ENCODE measurements at regions not wholly inside any gene's neighbourhood (a gene's known extent, or its start where the extent isn't known, plus 50 kb on each side); places are given as distances from the start of the nearest gene placed in this dataset.
A peak's percentile ranks its signal among the peaks of the same experiment; 100 is the strongest.

DNA sequence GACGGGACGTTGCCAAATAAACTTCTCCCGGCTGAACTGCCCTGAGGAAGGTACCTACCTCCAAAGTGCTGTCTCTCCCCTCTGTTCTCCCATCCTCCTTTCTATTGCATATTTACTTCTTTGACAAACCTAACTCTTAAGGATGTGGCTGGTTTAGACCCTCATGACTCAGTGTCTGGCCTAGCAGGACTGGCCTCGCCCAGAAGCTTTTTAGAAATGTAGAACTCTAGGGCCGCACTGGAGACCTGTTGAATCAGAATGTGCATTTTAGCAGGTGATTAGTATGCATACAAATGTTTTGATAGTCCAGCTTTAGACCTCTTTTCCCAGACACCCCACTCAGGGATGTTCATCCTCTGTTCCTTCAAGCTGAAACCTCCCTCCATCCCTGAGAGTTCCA lies 335.9 kb downstream of the PIK3R1 start:
- no peak for DNase-seq (ENCODE audit: extremely low read depth, low read depth)
- TF ChIP-seq, protein P1, sequence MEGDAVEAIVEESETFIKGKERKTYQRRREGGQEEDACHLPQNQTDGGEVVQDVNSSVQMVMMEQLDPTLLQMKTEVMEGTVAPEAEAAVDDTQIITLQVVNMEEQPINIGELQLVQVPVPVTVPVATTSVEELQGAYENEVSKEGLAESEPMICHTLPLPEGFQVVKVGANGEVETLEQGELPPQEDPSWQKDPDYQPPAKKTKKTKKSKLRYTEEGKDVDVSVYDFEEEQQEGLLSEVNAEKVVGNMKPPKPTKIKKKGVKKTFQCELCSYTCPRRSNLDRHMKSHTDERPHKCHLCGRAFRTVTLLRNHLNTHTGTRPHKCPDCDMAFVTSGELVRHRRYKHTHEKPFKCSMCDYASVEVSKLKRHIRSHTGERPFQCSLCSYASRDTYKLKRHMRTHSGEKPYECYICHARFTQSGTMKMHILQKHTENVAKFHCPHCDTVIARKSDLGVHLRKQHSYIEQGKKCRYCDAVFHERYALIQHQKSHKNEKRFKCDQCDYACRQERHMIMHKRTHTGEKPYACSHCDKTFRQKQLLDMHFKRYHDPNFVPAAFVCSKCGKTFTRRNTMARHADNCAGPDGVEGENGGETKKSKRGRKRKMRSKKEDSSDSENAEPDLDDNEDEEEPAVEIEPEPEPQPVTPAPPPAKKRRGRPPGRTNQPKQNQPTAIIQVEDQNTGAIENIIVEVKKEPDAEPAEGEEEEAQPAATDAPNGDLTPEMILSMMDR (IDR thresholded peaks at IDR 0.05; ENCODE audit: low read depth, low read length, missing control alignments): no peak
- no peak overlapping the region for H3K4me3 ChIP-seq (replicated peaks; ENCODE audit: low read depth, low read length)

DNA sequence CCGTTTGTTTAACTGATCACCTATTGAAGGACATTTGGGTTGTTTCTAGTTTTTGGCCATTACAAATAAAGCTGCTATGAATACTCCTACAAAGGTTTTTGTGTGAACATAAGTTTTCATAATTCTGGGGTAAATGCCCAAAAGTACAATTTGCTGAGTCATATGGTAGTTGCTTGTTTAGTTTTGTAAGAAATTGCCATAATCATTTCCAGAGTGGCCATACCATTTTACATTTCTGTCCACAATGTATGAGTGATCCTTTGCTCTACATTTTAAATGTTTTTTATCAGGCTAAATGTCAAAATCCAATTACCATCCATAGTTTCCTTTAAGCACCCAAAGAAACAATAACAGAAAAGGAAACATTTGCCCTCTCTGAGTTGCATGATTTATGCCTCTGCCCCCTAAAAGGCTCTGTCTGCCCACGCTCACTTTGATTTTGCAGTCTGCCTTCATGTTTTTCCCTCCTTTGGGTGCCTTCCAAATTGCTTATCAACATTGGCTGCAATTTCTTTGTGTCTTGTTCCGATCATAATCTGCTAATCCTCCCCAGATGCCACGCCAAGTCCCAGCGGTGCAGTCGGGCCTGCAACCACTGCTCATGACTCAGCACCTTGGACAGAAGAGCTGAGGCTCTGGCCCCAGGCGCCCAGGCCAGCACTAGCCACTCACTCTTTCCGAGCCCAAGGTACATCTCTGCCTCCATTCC lies 339.2 kb downstream of the PIK3R1 start:
- H3K4me3 ChIP-seq (replicated peaks; ENCODE audit: low read depth, low read length): no peak overlapping the region
- DNase-seq (ENCODE audit: extremely low read depth, low read depth): peak; percentile 66
- TF ChIP-seq, protein P1 (IDR thresholded peaks at IDR 0.05; ENCODE audit: low read depth, low read length, missing control alignments): no peak

DNA sequence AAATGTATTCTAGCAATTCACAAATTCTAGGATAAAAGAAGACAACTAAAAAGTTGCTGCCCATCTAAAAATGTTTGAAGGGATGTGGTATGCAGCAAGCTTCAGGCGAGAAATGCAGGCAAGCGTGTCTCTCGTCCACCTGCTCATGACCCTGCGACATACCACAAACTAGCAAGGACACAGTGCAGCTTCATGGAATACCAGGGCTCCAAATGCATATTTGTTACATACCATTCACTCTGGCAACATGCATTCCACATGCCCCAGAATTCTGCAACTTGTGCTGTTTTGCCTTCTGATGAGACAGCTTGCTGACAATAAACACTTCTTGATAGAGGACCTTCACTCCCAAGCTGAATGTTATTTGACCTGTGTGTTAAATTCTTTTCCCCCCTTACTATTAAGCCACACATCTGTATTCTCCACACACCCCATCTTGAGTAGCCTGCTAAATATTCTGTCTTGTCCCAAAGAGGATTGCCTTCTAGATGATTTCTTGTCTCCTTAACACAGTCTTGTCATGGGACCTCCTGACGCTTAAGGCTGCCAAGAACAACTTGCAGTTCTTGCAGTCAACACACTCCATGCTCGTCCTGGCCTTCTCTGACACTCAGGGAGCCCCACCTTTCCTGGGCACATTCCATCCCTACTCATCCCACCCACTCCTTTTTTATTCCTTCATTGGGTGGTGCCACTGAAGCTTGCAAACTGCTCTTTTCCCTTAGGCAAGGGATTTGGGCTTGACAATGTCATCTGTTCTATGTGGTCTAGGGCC lies 340.5 kb downstream of the PIK3R1 start:
- H3K4me3 ChIP-seq (replicated peaks; ENCODE audit: low read depth, low read length): no peak overlapping the region
- no peak for DNase-seq (ENCODE audit: extremely low read depth, low read depth)
- TF ChIP-seq, protein P1 (IDR thresholded peaks at IDR 0.05; ENCODE audit: low read depth, low read length, missing control alignments): no peak

GRCh38 chr5:68557162-68557936 lies 341.8 kb downstream of the PIK3R1 start:
- DNase-seq (ENCODE audit: extremely low read depth, low read depth): no peak
- TF ChIP-seq, protein P1 (IDR thresholded peaks at IDR 0.05; ENCODE audit: low read depth, low read length, missing control alignments): no peak
- H3K4me3 ChIP-seq (replicated peaks; ENCODE audit: low read depth, low read length): no peak overlapping the region

- TF ChIP-seq, protein P1 (IDR thresholded peaks at IDR 0.05; ENCODE audit: low read depth, low read length, missing control alignments): no peak
- DNase-seq (ENCODE audit: extremely low read depth, low read depth): peak; percentile 61
- no peak overlapping the region for H3K4me3 ChIP-seq (replicated peaks; ENCODE audit: low read depth, low read length)
These were observed 346.8 kb downstream of the PIK3R1 start for GRCh38 chr5:68562308-68562707.

DNA sequence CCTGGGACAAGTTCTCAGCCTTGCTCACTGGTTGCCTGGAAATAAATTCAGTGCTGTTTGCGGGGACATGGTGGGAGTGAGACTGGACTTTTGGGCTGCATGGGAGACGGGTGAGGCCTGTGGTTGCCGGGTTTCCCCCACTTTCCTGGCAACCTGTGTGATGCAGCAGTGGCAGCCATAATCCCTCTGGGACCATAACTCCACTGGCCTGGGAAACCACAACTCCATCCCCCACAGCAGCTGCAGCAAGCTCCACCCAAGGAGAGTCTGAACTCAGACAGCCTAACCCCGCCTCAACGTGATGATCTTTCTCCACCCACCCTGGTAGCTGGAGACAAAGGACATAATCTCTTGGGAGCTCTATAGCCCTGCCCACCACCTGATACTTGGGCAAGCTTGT lies 349.9 kb downstream of the PIK3R1 start:
- H3K4me3 ChIP-seq (replicated peaks; ENCODE audit: low read depth, low read length): no peak overlapping the region
- TF ChIP-seq, protein P1 (IDR thresholded peaks at IDR 0.05; ENCODE audit: low read depth, low read length, missing control alignments): no peak
- no peak for DNase-seq (ENCODE audit: extremely low read depth, low read depth)

Data from HFF-Myc (cell line).